ENCODE measurements at regions not wholly inside any gene's neighbourhood (a gene's known extent, or its start where the extent isn't known, plus 50 kb on each side); places are given as distances from the start of the nearest gene placed in this dataset.

DNA sequence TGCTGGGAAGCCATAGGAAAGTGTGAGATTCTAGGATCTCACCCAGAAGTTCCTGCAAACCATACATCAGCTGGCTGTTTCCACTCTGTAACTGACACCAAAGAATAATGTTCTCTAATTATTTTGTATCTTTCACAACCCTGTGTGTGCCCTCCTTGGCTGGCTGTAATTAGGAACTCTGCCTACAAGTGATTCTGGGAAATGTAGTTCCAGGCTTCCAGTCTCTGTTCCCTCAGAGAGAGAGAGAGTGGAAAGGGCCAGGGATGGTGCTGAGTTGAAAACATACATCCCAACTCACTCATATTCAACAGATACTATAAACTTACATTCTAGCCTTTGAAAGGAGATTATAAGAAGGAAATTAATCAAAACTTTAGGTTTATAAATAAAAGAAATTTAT is 57.5 kb upstream of the C1QTNF7 start:
- DNase-seq (ENCODE audit: low read depth in 2 of 2): no peak

DNA sequence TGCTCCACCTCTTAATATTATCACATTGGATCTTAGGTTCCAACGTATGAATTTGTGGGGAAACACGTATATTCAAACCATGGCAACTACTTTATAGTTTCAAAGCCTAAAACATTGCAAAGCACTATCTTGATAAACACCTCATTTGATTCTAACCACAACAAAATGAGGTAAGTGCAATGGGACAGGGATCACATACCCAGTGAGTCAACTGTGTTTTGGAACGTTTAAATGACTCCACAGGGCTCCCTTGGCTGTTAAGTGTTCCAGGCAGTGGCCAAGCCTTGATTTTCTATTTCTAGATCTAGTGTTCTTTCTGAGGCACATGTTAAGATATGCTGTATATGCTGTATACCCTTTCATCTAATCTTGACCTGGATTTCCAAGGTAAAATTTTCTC is 54.5 kb upstream of the C1QTNF7 start:
- no peak for DNase-seq (ENCODE audit: low read depth in 2 of 2)

DNA sequence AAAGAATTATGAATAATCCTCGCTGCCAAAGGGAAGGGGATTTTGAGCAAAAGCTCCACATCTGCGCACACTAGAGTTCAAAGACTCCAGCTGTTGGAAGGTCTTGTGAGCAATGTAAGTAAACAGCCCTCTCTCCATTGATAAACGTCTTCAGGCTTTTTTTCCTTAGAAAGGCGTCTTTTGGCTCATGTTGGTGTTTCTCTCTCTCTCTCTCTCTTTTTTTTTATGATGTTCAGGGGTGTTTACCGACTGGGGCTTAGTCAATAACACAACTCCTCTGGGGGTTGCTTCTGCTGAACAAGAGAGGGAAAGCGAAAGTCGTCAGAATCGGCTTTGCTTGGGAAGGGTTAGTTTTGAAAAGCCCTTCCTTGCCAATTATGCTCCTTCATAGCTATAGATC is 53.2 kb upstream of the C1QTNF7 start:
- no peak for DNase-seq (ENCODE audit: low read depth in 2 of 2)

DNA sequence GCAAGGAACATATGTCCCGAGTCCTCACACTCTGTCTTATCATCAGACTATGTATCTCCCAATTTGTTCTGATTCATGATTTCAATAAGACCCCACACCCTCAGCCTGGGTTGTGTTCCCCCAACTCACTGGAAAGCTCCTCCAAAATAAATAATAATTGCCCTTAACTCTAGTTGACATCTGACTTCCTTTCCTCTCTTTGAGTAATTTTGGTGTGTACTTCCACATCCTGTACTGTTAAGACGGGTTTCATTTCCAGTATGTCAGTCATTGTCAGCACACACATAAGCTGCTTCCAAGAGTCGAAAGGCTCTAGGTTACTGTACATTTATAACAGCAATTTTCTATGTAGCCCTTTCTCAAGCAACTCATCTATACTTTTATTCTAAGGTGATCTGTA is 52.2 kb upstream of the C1QTNF7 start:
- DNase-seq (ENCODE audit: low read depth in 2 of 2): no peak

- DNase-seq (ENCODE audit: low read depth in 2 of 2): no peak
Measured at GRCh38 chr4:15376145-15376544, 51.7 kb upstream of the C1QTNF7 start.

DNA sequence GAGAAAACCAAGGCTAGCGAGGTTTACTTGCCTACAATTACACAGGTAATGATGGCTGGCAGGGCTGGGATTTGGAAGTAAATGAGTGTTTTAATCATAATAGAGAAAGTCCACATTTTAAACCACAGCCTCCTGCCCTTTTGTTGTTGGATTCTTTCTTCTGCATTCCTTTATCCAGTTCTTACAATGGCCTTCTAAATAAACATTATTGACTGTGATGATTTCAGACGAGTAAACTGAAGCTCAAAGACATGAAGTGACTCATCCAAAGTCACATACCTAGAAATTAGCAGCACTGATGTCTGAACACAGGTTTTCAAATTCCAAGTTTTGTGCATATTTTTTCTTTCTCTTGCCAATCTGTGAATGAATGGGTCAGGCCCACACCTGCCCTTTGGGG is 51.2 kb upstream of the C1QTNF7 start:
- no peak for DNase-seq (ENCODE audit: low read depth in 2 of 2)

All from fibroblast of skin of left quadriceps (primary cell).